ENCODE measurements at regions not wholly inside any gene's neighbourhood (a gene's known extent, or its start where the extent isn't known, plus 50 kb on each side); places are given as distances from the start of the nearest gene placed in this dataset.

DNA sequence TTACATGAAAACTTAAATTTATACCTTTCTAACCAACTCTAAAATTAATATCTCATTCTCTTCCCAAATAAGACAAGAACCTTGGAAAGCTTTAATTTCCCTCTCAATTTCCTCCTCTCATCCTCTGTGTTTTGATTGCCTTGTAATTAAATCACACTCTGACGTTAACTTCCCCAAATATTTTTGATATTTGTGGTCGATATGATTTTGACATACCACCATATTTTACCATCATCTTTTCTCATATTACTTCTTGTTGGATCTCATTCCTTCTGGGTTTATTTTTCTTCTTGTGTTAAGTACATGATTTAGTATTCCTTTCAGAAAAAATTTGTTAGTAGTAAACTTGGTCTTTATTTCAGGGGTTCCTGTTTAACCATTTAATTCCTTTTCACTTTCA is 69.6 kb downstream of the RDH14 start:
- Histone ChIP-seq H2BK120ac (ENCODE audit: low read depth, low read length) (no peak overlapping the region), H2BK5ac (ENCODE audit: low read depth, low read length, poor library complexity, severe bottlenecking) (no peak overlapping the region), H4K20me1 (ENCODE audit: insufficient read depth, low read length) (no peaks in the 10 kb centered on the region), H2AFZ (replicated peaks; ENCODE audit: low read length, poor library complexity) (no peak overlapping the region), H3K14ac (replicated peaks; ENCODE audit: low read depth, low read length) (no peak overlapping the region), H2AK9ac (replicated peaks; ENCODE audit: low read depth, low read length, poor library complexity) (no peak overlapping the region), H2AK5ac (ENCODE audit: low read depth, low read length) (no peak overlapping the region), H3K4me1 (ENCODE audit: control insufficient read depth, insufficient read depth, low read length) (no peaks in the 10 kb centered on the region), H3K36me3 (ENCODE audit: control insufficient read depth, insufficient read depth, low read length) (no peaks in the 10 kb centered on the region), H3K9ac (ENCODE audit: low read depth, low read length) (no peak overlapping the region), H3K9me3 (ENCODE audit: control insufficient read depth, insufficient read depth, low read length) (no peaks in the 10 kb centered on the region), H3K56ac (ENCODE audit: extremely low read depth, insufficient read depth, low read length) (no peak overlapping the region), H3K4ac (ENCODE audit: low read depth, low read length) (no peak overlapping the region), H3K4me3 (ENCODE audit: insufficient read depth, low read depth, low read length) (no peak overlapping the region), H3K27me3 (ENCODE audit: control insufficient read depth, insufficient read depth, low read length) (peaks cover 6% of the 10 kb centered on the region), H3K23ac (ENCODE audit: low read depth, low read length) (no peak overlapping the region), H2BK15ac (ENCODE audit: low read depth, low read length) (no peak overlapping the region), H3K79me1 (ENCODE audit: low read depth in 1 of 2, low read length in 2 of 2) (no peaks in the 10 kb centered on the region), H4K8ac (ENCODE audit: low read depth in 2 of 2, low read length in 2 of 2) (no peak overlapping the region), H3K4me2 (ENCODE audit: low read depth, low read length) (no peak overlapping the region), H3K27ac (ENCODE audit: insufficient read depth, low read length) (no peak overlapping the region), H4K91ac (ENCODE audit: insufficient read depth, low read depth, low read length) (no peak overlapping the region), H3K9me1 (ENCODE audit: insufficient read depth, low read length) (no peaks in the 10 kb centered on the region), H3K18ac (ENCODE audit: low read depth, low read length) (no peak overlapping the region; the same call in 1 of the 2 replicates), H2BK20ac (ENCODE audit: low read depth, low read length) (no peak overlapping the region), H4K5ac (ENCODE audit: low read depth, low read length) (no peak overlapping the region)
- POLR2A ChIA-PET (ENCODE audit: unreplicated experiment) = no interaction called here
- WGBS, 2 experiments (ENCODE audit: extremely low coverage in 2 of 2, insufficient read length in 1 of 2) = no CpG with 5 or more reads among the region's 2 CpGs
- dilution Hi-C loops (cut with HindIII; ENCODE audit: low sequenced_read_pairs, unreplicated experiment) = no loop called here
- intact Hi-C loops (cut with micrococcal nuclease) = no loop called here
- ATAC-seq (ENCODE audit: low read depth) (no peak), DNase-seq (no peak)
- CTCF ChIA-PET = interaction anchor here (0.6 kb wide), 1 partner anchor 640 kb away, joined by 3 read pairs; no protein-coding TSS in a partner anchor
- TF ChIP-seq CHD1 (IDR thresholded peaks at IDR 0.05; ENCODE audit: low read depth, low read length) (no peak), FOS (IDR thresholded peaks at IDR 0.05; ENCODE audit: low read depth, low read length) (no peak)
- in situ Hi-C loops (cut with MboI; ENCODE audit: low sequenced_read_pairs) = no loop called here
- BruUV-seq (replicated peaks) = no TSS peak

Data from IMR-90 (cell line).